ENCODE measurements at regions not wholly inside any gene's neighbourhood (a gene's known extent, or its start where the extent isn't known, plus 50 kb on each side); places are given as distances from the start of the nearest gene placed in this dataset.

GRCh38 chr10:44243851-44244510 lies 140.9 kb downstream of the CXCL12 start:
- TF ChIP-seq CTCF (optimal IDR thresholded peaks at IDR 0.05 in 1 of 3, IDR thresholded peaks at IDR 0.05 in 1 of 3, conservative IDR thresholded peaks at IDR 0.05 in 1 of 3; ENCODE audit: extremely low read depth in 1 of 3, insufficient read depth in 2 of 3, low read length in 3 of 3) (no peak), EZH2 (IDR thresholded peaks at IDR 0.05; ENCODE audit: low read length) (no peak)
- H3K27me3 ChIP-seq (ENCODE audit: control insufficient read depth, extremely low read depth, insufficient read depth, low read length), result no peaks in the 10 kb centered on the region

GRCh38 chr10:44242826-44243225 lies 142.1 kb downstream of the CXCL12 start:
- Histone ChIP-seq H3K27me3 (ENCODE audit: control insufficient read depth, extremely low read depth, insufficient read depth, low read length) (no peaks in the 10 kb centered on the region), H3K9ac (ENCODE audit: control insufficient read depth, extremely low read depth, insufficient read depth, low read length) (no peak overlapping the region), H3K9me1 (ENCODE audit: control insufficient read depth, extremely low read depth, insufficient read depth, low read length) (no peaks in the 10 kb centered on the region), H3K27ac (ENCODE audit: control insufficient read depth, insufficient read depth, low read length) (no peak overlapping the region), H3K36me3 (ENCODE audit: control insufficient read depth in 2 of 2, extremely low read depth in 1 of 2, insufficient read depth in 2 of 2, low read length in 2 of 2) (no peaks in the 10 kb centered on the region), H3K9me3 (ENCODE audit: control insufficient read depth, low read depth, low read length) (peaks cover 5% of the 10 kb centered on the region), H3K79me2 (ENCODE audit: control insufficient read depth, insufficient read depth, low read length) (no peaks in the 10 kb centered on the region), H4K20me1 (ENCODE audit: control insufficient read depth, extremely low read depth, insufficient read depth, low read length) (no peaks in the 10 kb centered on the region), H3K4me3 (ENCODE audit: control insufficient read depth in 2 of 3, extremely low read depth in 1 of 3, insufficient read depth in 2 of 3, low read depth in 1 of 3, low read length in 3 of 3) (no peak overlapping the region), H3K4me1 (ENCODE audit: control insufficient read depth, extremely low read depth, insufficient read depth, low read length) (no peaks in the 10 kb centered on the region), H3K4me2 (ENCODE audit: control insufficient read depth, extremely low read depth, insufficient read depth, low read depth, low read length) (no peak overlapping the region), H2AFZ (ENCODE audit: control insufficient read depth, low read length) (no peak overlapping the region)
- dilution Hi-C loops (cut with MboI; ENCODE audit: extremely low pct_ligation_motif_present, low sequenced_read_pairs), result no loop called here
- TF ChIP-seq CTCF (optimal IDR thresholded peaks at IDR 0.05 in 1 of 3, IDR thresholded peaks at IDR 0.05 in 1 of 3, conservative IDR thresholded peaks at IDR 0.05 in 1 of 3; ENCODE audit: extremely low read depth in 1 of 3, insufficient read depth in 2 of 3, low read length in 3 of 3), result no peak
- TF ChIP-seq EZH2 (IDR thresholded peaks at IDR 0.05; ENCODE audit: low read length), result no peak
- no peak for FAIRE-seq
- DNase-seq (ENCODE audit: low read depth, low spot score), result no peak

More at GRCh38 chr10:44243851-44244510, 140.9 kb downstream of the CXCL12 start:
- Histone ChIP-seq H3K9me1 (ENCODE audit: control insufficient read depth, extremely low read depth, insufficient read depth, low read length) (no peaks in the 10 kb centered on the region), H3K4me2 (ENCODE audit: control insufficient read depth, extremely low read depth, insufficient read depth, low read depth, low read length) (no peak overlapping the region), H3K9me3 (ENCODE audit: control insufficient read depth, low read depth, low read length) (peaks cover 5% of the 10 kb centered on the region), H3K27ac (ENCODE audit: control insufficient read depth, insufficient read depth, low read length) (no peak overlapping the region), H4K20me1 (ENCODE audit: control insufficient read depth, extremely low read depth, insufficient read depth, low read length) (no peaks in the 10 kb centered on the region), H3K79me2 (ENCODE audit: control insufficient read depth, insufficient read depth, low read length) (no peaks in the 10 kb centered on the region), H2AFZ (ENCODE audit: control insufficient read depth, low read length) (no peak overlapping the region), H3K36me3 (ENCODE audit: control insufficient read depth in 2 of 2, extremely low read depth in 1 of 2, insufficient read depth in 2 of 2, low read length in 2 of 2) (no peaks in the 10 kb centered on the region), H3K9ac (ENCODE audit: control insufficient read depth, extremely low read depth, insufficient read depth, low read length) (no peak overlapping the region), H3K4me3 (ENCODE audit: control insufficient read depth in 2 of 3, extremely low read depth in 1 of 3, insufficient read depth in 2 of 3, low read depth in 1 of 3, low read length in 3 of 3) (no peak overlapping the region), H3K4me1 (ENCODE audit: control insufficient read depth, extremely low read depth, insufficient read depth, low read length) (no peaks in the 10 kb centered on the region)
- DNase-seq (ENCODE audit: low read depth, low spot score) (no peak), FAIRE-seq (no peak)
- dilution Hi-C loops (cut with MboI; ENCODE audit: extremely low pct_ligation_motif_present, low sequenced_read_pairs), result no loop called here
